ENCODE measurements at regions not wholly inside any gene's neighbourhood (a gene's known extent, or its start where the extent isn't known, plus 50 kb on each side); places are given as distances from the start of the nearest gene placed in this dataset.

DNA sequence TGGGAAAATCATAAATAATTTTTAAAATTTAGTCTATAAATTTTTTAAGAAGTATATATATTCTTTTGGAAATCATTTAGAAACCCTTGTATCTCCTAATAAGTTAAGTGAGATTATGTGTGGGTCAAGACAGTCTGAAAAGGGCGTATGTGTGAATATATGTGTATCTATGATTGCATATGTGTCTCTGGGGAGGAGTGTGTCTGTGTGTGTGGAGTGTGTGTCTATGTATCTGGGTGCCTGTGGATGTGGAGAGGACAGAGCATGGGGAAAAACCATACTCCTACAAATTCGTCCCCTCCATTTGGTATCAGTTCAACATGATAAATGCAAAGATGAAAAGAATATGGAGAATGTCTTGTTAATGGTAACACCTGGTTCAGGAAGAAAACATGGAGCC lies 342.0 kb upstream of the ACTBL2 start:
- TF ChIP-seq, protein P1, sequence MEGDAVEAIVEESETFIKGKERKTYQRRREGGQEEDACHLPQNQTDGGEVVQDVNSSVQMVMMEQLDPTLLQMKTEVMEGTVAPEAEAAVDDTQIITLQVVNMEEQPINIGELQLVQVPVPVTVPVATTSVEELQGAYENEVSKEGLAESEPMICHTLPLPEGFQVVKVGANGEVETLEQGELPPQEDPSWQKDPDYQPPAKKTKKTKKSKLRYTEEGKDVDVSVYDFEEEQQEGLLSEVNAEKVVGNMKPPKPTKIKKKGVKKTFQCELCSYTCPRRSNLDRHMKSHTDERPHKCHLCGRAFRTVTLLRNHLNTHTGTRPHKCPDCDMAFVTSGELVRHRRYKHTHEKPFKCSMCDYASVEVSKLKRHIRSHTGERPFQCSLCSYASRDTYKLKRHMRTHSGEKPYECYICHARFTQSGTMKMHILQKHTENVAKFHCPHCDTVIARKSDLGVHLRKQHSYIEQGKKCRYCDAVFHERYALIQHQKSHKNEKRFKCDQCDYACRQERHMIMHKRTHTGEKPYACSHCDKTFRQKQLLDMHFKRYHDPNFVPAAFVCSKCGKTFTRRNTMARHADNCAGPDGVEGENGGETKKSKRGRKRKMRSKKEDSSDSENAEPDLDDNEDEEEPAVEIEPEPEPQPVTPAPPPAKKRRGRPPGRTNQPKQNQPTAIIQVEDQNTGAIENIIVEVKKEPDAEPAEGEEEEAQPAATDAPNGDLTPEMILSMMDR (IDR thresholded peaks at IDR 0.05; ENCODE audit: low read depth, low read length): no peak
- no peak for DNase-seq (ENCODE audit: low read depth, low spot score)
- H3K9me3 ChIP-seq (ENCODE audit: control insufficient read depth, insufficient read depth, low read length): no peaks in the 10 kb centered on the region; the same call in 1 of the 2 replicates
- no peaks in the 10 kb centered on the region for H3K27me3 ChIP-seq (ENCODE audit: control insufficient read depth, insufficient read depth, low read length)
- ChIA-PET POLR2A (no interaction called here), CTCF (interaction anchor here (0.6 to 1.6 kb wide), 3 partner anchors 282 to 636 kb away, joined by 3 to 5 read pairs (median 3); no protein-coding TSS in a partner anchor)
- no peak overlapping the region for H3K4me3 ChIP-seq (ENCODE audit: low read depth, low read length)
- H3K27ac ChIP-seq (ENCODE audit: low read depth, low read length): peak overlapping the region; percentile 81

GRCh38 chr5:57824047-57824446 lies 341.4 kb upstream of the ACTBL2 start:
- Histone ChIP-seq H3K27me3 (ENCODE audit: control insufficient read depth, insufficient read depth, low read length) (no peaks in the 10 kb centered on the region), H3K27ac (ENCODE audit: low read depth, low read length) (no peak overlapping the region), H3K4me3 (ENCODE audit: low read depth, low read length) (no peak overlapping the region), H3K9me3 (ENCODE audit: control insufficient read depth, insufficient read depth, low read length) (no peaks in the 10 kb centered on the region; the same call in 1 of the 2 replicates)
- POLR2A ChIA-PET: no interaction called here
- peak; percentile 44 for DNase-seq (ENCODE audit: low read depth, low spot score)
- TF ChIP-seq, protein P1 (IDR thresholded peaks at IDR 0.05; ENCODE audit: low read depth, low read length): no peak
- CTCF ChIA-PET: interaction anchor here (0.6 to 1.5 kb wide), 2 partner anchors 282 to 324 kb away, joined by 3 read pairs; no protein-coding TSS in a partner anchor

- ChIA-PET CTCF (no interaction called here), POLR2A (no interaction called here)
These were observed 340.0 kb upstream of the ACTBL2 start for GRCh38 chr5:57822651-57823050.

DNA sequence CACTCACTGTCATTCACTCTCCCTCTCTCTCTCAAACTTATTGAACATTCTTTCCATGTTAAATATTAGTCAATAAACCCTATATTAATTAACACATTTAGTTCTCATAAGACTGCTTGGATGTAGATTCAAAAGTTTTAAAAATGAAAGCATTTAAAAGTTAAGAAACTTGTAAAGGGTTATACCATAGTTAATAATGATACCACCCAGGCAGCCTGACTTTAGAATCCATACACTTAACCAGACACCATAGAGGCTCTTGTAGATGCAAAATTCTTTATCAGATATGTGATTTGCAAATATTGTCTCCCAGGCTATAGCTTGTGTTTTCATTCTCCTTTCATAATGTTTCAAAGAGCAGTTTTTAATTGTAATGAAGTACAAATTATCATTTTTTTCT lies 335.8 kb upstream of the ACTBL2 start:
- no peak for DNase-seq (ENCODE audit: low read depth, low spot score)
- no peak overlapping the region for H3K27ac ChIP-seq (ENCODE audit: low read depth, low read length)
- H3K4me3 ChIP-seq (ENCODE audit: low read depth, low read length): no peak overlapping the region
- TF ChIP-seq, protein P1 (IDR thresholded peaks at IDR 0.05; ENCODE audit: low read depth, low read length): no peak
- no peaks in the 10 kb centered on the region for H3K27me3 ChIP-seq (ENCODE audit: control insufficient read depth, insufficient read depth, low read length)
- H3K9me3 ChIP-seq (ENCODE audit: control insufficient read depth, insufficient read depth, low read length): no peaks in the 10 kb centered on the region; the same call in 1 of the 2 replicates
- POLR2A ChIA-PET: no interaction called here
- CTCF ChIA-PET: no interaction called here

More at GRCh38 chr5:57822651-57823050, 340.0 kb upstream of the ACTBL2 start:
- Histone ChIP-seq H3K27me3 (ENCODE audit: control insufficient read depth, insufficient read depth, low read length) (no peaks in the 10 kb centered on the region), H3K9me3 (ENCODE audit: control insufficient read depth, insufficient read depth, low read length) (no peaks in the 10 kb centered on the region; the same call in 1 of the 2 replicates), H3K4me3 (ENCODE audit: low read depth, low read length) (no peak overlapping the region), H3K27ac (ENCODE audit: low read depth, low read length) (no peak overlapping the region)
- TF ChIP-seq, protein P1 (IDR thresholded peaks at IDR 0.05; ENCODE audit: low read depth, low read length): no peak
- DNase-seq (ENCODE audit: low read depth, low spot score): no peak

- ChIA-PET POLR2A (no interaction called here), CTCF (interaction anchor here (4.5 kb wide), 1 partner anchor 39 kb away, joined by 20 read pairs; no protein-coding TSS in a partner anchor)
- H3K27ac ChIP-seq (ENCODE audit: low read depth, low read length): no peak overlapping the region
These were observed 335.3 kb upstream of the ACTBL2 start for GRCh38 chr5:57817924-57818323.

More at GRCh38 chr5:57817924-57818323, 335.3 kb upstream of the ACTBL2 start:
- DNase-seq (ENCODE audit: low read depth, low spot score): no peak
- no peaks in the 10 kb centered on the region; the same call in 1 of the 2 replicates for H3K9me3 ChIP-seq (ENCODE audit: control insufficient read depth, insufficient read depth, low read length)
- no peaks in the 10 kb centered on the region for H3K27me3 ChIP-seq (ENCODE audit: control insufficient read depth, insufficient read depth, low read length)
- no peak overlapping the region for H3K4me3 ChIP-seq (ENCODE audit: low read depth, low read length)
- TF ChIP-seq, protein P1 (IDR thresholded peaks at IDR 0.05; ENCODE audit: low read depth, low read length): no peak
